Activated T-cell treated with anti-CD3 and anti-CD28 coated beads for 48 hours (primary cell): ENCODE measurements at regions not wholly inside any gene's neighbourhood (a gene's known extent, or its start where the extent isn't known, plus 50 kb on each side); places are given as distances from the start of the nearest gene placed in this dataset.

Experiments
- DNase-seq: peaks from one replicate; pipeline ENCODE4 v3.0.0-alpha.2; 2020; ENCODE audit warnings: low read depth

DNA sequence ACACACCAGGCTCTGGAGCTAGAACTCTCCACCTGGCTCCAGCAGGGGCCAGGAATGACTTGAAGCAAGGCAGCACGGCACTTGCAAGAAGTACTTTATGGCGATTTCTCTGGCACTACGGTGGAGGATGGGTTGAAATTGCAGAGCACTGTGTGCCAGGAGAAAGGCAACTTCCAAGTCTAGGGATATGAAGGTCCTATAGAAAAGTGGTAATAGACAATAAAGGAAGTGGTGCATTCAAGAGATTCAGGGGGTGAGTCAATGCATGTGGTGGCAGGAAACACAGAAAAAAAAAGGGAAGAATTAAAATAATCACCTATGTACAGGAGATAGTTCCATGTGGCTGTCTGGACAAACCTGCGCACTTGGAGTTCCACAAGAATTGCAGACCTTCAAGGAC is 240.3 kb upstream of the DYNLRB2 start:
- DNase-seq: no peak

GRCh38 chr16:80299416-80299815 is 241.4 kb upstream of the DYNLRB2 start:
- DNase-seq: no peak

DNA sequence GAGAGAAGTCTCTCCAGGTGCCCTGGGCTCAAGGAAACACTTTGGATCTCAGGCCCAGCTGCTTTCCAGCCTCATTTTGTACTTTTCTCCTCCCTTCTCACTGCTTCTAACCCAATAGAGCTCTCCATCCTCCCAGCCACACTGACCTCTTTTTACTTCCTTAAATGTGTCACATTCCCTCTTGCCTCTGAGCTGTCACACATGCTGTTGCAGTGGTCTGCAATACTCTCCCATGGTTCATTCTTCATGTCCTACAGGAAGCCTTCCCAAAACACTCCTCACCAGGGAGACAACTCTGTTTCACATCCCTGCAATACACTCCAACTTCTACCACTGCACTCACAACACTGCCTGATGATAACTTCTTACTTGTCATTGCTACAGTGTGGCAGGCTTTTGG is 242.1 kb upstream of the DYNLRB2 start:
- DNase-seq: no peak

DNA sequence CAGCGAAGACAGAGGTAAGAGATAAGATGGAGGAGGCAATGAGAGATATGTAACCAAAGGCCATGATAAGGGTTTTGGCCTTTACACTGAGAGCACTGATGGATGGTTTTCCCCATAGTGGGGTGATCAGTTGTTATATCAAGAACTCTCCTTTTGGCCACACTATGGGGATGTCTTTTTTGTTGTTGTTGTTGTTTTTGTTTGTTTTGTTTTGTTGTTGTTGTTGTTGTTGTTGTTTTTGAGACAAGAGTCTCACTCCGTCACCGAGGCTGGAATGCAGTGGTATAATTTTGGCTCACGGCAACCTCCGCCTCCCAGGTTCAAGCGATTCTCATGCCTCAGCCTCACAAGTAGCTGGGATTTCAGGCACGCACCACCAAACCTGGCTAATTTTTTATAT is 244.8 kb upstream of the DYNLRB2 start:
- no peak for DNase-seq

- no peak for DNase-seq
Measured at GRCh38 chr16:80294172-80294571, 246.6 kb upstream of the DYNLRB2 start.

- DNase-seq: no peak
Measured at GRCh38 chr16:80288616-80289015, 252.2 kb upstream of the DYNLRB2 start.

GRCh38 chr16:80287674-80288073 is 253.1 kb upstream of the DYNLRB2 start:
- DNase-seq: no peak

GRCh38 chr16:80285104-80285503 is 255.7 kb upstream of the DYNLRB2 start:
- DNase-seq: no peak

DNA sequence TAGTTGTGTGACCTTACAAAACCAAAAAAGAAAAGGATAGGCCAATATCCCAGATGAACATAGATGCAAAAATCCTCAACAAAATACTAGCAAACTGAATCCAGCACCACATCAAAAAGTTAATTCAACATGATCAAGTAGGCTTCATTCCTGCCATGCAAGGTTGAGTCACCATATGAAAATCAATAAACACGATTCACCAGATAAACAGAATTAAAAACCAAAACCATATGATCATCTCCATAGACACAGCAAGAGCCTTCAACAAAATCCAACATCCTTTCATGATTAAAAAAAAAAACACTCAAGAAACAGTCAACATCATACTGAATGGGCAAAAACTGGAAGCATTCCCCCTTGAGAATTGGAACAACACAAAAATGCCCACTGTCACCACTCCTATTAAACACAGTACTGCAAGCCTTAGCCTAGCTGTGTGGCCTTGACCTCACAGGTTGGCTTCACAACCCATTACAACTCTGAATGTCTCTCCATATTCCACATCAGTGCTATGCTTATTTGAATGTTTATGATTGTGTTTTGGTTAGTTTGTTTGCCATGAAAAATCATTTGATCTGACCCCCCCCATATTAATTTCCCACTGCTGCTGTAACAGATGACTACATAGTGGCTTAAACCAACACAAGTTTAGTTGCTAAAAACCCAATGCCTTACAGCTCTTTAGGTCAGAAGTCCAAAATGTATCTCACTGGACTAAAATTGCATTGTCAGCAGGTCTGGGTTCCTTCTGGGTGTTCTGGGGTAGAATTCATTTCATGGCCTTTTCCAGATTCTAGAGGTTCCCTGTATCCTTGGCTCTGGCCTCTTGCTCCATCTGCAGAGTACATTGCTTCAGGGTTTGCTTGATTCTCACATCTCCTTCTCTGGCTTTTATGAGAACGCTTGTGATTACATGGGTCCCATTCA is 257.1 kb upstream of the DYNLRB2 start:
- DNase-seq: no peak

DNA sequence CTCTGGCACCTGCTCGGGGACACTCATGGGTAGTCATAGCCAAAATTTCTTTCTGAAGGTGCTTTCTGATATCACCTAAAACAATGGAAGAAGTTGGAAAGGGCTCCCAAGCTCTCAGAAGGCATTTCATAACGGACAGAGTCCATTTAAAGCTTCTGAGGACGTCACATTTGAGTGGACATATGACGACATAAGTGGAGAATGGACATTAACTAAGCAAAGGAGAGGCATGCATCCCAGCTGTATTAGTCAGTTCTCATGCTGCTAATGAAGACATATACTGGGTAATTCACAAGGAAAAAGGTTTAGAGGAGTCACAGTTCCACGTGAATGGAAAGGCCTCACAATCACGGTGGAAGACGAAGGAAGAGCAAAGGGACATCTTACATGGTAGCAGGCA is 260.2 kb upstream of the DYNLRB2 start:
- no peak for DNase-seq

GRCh38 chr16:80279656-80280055 is 261.1 kb upstream of the DYNLRB2 start:
- DNase-seq: no peak

DNA sequence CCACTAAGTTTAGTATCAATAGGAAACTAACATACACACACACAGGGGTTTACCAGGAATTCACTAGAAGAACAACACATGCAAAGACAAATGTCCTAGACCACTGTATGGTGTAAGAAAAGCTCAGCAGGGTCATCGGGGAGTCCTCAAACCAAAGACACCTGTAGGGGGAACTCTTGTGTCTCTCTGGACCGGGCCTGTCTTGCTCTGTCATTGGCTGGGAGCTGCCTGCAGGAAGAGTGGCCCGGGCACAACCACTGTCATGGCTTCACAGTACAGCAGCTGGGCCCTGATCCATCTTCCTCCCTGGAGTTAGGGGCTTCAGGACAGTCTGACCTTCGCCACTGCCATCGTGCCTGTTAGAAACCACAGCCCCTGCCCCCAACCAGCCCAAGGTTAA is 263.6 kb upstream of the DYNLRB2 start:
- no peak for DNase-seq

DNA sequence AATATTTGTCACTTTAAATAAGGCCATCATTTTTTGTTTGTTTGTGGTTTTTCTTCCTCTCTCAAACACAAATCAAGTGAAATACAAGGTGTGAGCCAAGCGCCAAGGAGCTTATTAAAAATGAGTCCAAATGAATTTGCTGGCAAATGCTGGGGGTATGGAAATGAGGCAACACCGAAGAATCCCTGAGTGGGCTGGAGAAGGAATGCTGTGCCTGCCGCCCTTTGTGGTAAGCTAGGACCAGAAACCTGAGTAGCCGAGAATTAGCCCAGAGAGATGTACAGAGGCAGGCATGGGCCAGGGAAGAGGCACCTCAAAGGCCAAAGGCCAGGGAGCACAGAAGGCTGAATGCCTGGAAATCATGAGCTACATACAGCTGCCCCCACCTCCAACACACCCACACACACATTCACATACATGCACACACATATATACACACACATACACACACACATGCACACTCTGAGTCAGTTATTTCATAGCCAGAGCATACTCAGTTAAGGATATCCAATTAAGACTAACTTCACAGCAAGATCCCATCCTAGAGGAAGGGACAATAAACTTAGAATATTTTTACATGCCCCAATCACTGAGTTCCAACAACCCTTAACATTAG is 266.1 kb upstream of the DYNLRB2 start:
- DNase-seq: no peak

- DNase-seq: no peak
Measured at GRCh38 chr16:80273635-80274538, 266.9 kb upstream of the DYNLRB2 start.

DNA sequence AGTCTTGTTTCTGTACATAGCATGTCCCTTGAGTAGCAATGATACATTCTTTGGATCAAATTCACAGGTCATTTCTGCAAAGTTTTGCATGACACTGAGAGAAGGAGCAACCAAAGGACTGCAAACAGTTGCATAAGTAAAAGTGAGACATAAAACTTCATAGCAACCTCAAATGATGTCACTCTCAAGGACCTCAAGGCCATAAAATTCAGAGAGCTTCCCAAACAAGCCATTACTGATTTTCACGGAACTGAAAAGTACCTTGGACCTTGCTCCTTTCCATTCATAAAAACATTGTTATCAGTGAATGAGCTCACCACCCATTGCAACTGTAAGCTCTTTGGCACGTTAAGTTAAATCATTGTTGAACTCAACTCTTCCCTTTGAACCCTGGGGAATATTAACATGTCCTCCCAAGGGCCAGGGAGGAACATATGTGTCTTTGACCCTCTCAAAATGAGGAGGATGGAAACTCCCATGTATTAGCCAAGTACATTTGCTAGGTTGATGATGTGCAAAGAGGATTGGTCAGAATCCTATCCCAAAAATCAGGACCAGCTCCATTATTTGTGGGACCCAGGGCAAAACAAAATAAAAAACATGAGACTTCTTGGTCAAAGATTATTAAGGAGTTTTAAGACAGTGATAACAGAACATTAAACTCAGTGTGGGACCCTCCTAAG is 275.0 kb upstream of the DYNLRB2 start:
- no peak for DNase-seq

- no peak for DNase-seq
Measured at GRCh38 chr16:80263848-80264694, 276.7 kb upstream of the DYNLRB2 start.

- no peak for DNase-seq
Measured at GRCh38 chr16:80263181-80263823, 277.5 kb upstream of the DYNLRB2 start.

DNA sequence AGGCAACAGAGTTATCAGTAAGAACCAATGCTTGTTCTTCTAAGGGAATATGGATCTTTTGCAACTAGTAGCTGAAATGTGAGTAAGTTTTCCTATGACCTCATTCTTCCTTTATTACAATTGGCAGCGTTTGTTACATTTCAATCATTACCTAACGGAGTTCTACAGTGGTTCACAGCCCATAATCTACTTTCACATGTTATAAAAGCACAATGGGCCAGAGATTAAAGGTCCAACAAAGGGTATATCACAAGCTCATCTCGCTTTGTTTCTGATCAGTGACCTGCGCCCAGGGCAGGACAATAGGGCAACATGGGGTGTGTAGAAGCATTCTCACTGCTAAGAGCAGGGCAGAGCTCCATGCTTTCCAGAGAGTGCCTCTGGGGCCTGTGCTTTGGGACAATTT is 279.9 kb upstream of the DYNLRB2 start:
- DNase-seq: no peak

DNA sequence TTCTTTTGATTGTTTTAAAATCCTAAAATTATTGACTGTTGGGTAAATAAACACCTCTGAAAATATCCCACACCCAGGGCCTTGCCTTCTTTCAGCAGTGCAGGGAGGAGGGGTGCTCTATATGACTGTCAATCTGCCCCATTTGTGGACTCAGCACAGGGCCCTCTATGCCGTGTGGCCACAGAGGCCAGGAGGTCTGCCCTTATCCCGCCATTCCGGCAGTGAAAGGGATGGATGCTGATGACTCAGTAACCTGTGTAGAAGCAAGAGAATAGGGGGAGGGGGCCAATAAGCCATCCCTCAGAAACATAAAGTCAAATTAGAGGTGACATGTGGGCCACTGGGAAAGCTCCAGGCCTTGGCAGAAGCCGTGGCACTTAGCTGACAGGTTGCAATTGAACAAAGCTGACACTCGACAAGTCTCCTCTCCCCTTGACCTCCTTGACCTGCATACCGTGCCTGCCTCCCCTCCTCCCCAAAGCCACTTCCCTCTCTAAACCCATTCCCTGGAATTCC is 281.4 kb upstream of the DYNLRB2 start:
- no peak for DNase-seq

- no peak for DNase-seq
Measured at GRCh38 chr16:80258407-80258806, 282.4 kb upstream of the DYNLRB2 start.
